ENCODE measurements at regions not wholly inside any gene's neighbourhood (a gene's known extent, or its start where the extent isn't known, plus 50 kb on each side); places are given as distances from the start of the nearest gene placed in this dataset.
"Not testable (repeated sequence)": the region's sequence is repeated elsewhere in the genome, so short reads cannot be mapped to it uniquely, and the experiment has no call there.

DNA sequence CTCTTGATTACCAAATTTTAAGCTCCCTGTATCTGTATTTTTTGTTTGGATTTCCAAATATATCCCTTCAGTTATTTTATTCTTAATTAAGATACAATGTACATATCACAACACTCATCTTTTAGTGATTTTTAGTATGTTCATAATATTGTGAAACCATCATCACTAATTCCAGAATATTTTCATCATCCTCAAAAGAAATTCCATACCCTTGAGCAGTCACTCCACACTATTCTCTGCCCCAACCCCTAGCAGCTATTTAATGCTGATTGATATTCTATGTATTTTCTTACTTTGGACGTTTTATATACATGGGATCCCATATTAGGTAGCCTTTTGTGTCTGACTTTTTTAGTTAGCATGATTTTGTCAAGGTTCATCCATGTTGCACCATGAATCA, 127.4 kb upstream of the SLC8A1 start:
- DNase-seq (ENCODE audit: low read depth) = no peak

DNA sequence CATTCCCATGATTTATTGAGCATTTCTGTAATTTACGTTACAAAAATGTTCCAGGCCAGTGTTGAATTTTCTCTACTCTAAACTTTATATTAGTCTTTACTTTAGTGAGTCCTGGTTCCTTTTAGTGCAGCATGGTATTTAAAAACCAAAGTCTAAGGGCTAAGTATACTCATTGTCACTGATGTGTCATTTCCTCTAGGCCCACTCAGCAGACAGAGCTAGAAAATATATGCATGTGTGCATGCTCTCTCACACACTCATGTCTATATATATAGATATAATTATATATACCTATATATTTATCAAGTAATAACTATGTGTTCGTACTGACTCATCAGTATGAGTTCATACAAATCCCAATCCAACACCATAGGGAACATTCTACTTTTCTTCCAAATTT, 132.5 kb upstream of the SLC8A1 start:
- DNase-seq (ENCODE audit: low read depth) = no peak

GRCh38 chr2:40591774-40592173, 139.9 kb upstream of the SLC8A1 start:
- DNase-seq (ENCODE audit: low read depth) = no peak

DNA sequence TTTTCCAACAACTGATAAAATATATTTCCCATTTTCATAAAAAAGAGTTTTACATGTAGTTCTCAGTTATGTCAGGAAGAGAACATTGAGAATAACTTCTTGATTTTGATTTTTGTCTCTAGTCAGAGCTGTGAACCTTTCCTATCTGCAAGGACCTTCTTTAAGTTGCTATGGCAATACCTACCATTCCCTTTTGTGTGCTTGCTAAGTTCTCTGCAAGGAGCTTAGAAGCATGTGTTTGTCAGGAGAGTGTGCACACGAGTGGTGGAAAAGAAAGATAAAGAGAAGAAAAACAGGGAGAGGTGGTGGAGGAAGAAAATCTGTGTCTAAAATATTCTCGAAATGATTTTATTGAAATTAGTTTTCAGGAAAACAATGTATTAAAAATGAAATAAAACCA, 140.3 kb upstream of the SLC8A1 start:
- DNase-seq (ENCODE audit: low read depth) = no peak

- no peak for DNase-seq (ENCODE audit: low read depth)
These were observed 155.0 kb upstream of the SLC8A1 start for GRCh38 chr2:40606862-40607261.

- peak; percentile 1 for DNase-seq (ENCODE audit: low read depth)
These were observed 159.3 kb upstream of the SLC8A1 start for GRCh38 chr2:40611196-40611595.

GRCh38 chr2:40625849-40626248, 174.0 kb upstream of the SLC8A1 start:
- DNase-seq (ENCODE audit: low read depth) = peak; percentile 42

DNA sequence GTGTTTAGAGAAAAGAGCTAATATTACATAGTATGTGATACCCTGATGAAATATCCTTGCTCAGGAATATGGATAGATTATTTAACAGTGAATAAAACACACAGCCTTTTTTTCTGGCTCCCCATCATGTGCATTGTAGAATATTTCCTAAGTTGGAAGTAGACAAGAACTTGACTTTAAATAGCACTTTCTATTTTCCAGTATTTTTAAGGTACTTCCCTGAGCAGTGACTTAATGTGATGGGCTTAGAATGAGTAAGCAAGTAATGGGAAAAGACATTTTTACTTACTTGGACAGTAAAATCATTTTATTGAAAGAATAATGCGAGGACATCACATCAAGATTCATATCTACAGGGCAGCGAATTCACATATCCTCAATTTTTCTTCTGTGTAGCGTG, 176.7 kb upstream of the SLC8A1 start:
- no peak for DNase-seq (ENCODE audit: low read depth)

DNA sequence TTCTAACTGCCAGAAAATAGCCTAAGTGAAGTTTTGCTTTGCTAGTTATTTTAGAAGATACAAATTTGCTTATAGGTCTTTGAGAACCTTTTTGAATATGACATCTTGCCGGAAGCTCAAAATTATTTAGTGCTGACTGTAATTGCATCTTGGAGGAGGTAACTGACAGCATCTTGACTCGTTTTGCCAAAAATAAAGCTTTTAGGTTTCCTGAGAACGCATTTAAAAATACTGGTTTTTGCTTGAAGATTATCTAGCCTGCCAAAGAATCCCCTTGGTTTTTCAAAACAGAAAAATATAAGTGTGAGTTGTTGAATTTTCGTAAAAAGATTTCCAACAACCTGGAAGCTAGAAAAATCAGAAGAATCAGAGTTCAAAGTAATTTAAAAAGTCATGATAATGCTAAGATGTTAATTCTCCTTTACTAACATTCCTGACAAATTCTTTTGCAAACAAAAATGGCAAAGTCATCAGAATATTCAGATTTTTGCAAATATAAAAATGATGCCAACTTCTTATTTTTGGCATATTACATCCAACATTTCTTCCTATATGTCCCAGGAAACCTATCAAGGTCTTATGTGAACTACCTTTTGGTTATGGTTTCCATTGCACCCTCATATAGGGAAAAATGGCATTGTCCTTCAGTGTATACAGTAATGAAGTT, 178.0 kb upstream of the SLC8A1 start:
- no peak for DNase-seq (ENCODE audit: low read depth)

DNA sequence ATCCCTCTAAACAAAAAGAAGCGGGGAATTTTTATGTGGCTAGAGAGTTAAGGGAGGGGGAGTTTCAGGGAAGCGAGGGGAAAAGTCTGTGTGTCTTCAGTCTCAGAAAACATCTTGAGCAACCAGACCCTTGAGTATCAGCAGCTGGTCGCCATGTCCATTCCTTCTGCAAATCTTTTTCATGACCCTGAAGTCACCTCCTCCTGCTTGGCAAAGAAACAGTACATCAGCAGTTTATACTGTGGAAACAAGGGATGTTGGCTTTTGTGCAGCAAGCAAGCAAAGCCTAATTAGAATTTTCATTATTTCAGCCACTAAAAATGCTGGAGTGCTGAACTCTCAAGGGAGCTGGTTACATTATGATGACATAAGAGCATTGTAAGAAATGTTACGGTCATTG, 187.4 kb upstream of the SLC8A1 start:
- DNase-seq (ENCODE audit: low read depth) = no peak

- DNase-seq (ENCODE audit: low read depth) = no peak
These were observed 190.3 kb upstream of the SLC8A1 start for GRCh38 chr2:40642237-40642636.

GRCh38 chr2:40642726-40643125, 190.8 kb upstream of the SLC8A1 start:
- no peak for DNase-seq (ENCODE audit: low read depth)

DNA sequence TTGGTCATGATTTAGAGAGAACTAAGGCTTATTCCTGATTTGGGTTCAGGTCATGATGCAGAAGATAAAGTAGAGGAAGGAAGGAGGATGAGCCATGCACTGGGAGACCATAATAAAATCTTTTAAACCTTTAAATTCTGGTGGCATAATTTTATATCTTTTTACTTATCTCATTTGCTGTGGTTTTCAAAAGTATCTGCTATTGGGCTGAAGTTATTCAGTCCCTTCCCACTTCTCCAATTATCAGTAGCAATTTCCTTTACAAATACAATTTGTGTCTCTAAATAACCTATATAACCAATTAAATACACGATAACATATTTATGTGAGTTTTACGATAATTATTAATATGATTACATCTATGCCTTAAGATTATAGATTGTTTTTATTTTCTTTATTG, 194.8 kb upstream of the SLC8A1 start:
- DNase-seq (ENCODE audit: low read depth) = no peak

GRCh38 chr2:40652155-40652554, 200.3 kb upstream of the SLC8A1 start:
- DNase-seq (ENCODE audit: low read depth) = no peak

GRCh38 chr2:40653829-40654228, 201.9 kb upstream of the SLC8A1 start:
- DNase-seq (ENCODE audit: low read depth) = peak; percentile 0

DNA sequence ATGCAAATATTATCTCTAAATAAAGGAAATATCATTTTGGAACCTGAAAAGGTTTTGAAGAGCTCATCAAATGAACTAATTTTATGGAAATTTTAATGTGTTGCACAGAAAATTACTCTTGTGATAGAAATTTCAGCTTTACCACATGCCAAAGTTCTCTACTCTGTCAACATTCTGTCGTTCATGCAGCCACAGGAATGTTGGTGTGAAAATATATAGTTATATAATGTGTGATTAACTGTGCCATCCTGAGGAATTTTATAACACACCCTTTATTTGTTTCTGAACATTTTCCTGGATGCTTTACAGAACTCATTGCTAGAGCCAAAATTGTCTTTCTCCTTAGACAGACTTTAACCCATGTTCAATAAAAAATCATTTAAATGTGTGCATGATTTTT, 202.5 kb upstream of the SLC8A1 start:
- no peak for DNase-seq (ENCODE audit: low read depth)

DNA sequence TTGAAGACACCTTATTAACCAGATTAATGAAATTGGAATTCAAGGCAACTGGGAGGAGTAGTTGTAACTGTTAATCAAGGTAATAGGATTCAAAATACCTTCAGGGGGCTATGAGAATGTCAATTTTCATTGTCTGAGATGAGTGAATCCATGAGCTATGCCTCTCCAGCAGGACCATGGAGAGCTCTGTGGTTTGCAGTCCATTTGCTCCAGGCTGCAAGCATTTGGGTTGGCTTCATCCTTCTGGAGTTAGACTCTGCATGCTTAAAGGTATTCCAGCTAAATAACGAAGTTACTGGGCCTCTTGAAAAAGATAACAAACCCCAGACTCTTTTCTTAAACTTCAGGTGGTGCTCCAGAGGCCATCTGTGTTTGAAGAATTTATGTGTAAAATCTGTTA, 207.1 kb upstream of the SLC8A1 start:
- peak; percentile 10 for DNase-seq (ENCODE audit: low read depth)

- DNase-seq (ENCODE audit: low read depth) = no peak
These were observed 213.8 kb upstream of the SLC8A1 start for GRCh38 chr2:40665493-40666232.

DNA sequence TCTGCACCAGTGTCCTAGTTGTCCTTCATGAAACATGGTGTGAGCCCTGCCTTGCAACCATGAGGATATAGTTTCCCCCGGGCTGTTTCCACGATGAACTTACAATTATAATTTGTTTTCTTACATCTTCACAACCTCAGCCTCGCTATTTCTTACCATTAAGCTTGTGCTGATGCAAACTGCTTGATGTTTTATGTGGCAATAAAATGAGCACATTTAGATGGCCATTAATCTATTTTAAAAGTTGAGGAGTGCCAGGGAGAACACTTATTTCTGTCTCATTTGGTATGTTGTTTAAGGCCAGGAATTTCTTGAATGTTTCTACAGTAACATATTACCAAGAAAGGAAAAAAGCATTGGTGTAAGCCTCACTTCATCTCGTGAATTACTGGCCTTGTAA, 214.5 kb upstream of the SLC8A1 start:
- DNase-seq (ENCODE audit: low read depth) = no peak

DNA sequence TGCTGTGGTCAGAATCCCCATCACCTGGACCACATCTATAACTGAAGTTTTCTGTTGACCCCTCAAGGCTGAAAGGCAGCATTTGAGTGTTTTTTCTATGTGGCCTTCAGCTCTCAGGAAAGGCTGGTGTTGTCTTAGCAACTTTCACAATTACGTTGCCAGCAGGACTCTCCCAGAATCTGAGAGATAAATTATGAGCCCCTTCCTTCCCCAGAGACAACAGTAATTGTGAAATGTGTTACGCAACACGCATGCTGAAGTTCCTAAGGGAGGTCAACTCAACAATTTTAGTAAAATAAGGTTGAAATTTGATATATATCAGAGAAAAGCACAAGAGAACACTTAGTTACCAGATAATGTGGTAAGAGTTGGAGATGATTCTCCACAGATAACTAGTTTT, 216.5 kb upstream of the SLC8A1 start:
- DNase-seq (ENCODE audit: low read depth) = peak; percentile 29

DNA sequence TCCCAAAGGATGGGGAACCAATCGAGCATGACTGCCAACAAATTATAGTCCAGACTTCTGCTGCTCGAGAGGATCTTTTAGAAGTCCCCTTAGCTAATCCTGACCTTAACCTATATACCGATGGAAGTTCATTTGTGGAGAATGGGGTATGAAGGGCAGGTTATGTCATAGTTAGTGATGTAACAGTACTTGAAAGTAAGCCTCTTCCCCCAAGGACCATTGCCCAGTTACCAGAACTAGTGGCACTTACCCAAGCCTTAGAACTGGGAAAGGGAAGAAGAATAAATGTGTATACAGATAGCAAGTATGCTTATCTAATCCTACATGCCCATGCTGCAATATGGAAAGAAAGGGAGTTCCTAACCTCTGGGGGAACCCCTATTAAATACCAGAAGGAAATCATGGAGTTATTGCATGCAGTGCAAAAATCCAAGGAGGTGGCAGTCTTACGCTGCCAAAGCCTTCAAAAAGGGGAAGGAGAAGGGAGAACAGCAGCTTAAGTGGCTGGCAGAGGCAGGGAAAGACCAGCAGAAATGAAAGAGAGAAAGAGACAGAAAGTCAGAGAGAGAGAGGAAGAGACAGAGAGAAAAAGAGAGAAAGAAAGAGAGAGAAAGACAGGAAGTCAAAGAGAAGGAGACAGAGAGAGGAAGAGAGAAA, 224.4 kb upstream of the SLC8A1 start:
- not testable (repeated sequence) for DNase-seq (ENCODE audit: low read depth)

- DNase-seq (ENCODE audit: low read depth) = peak; percentile 1
These were observed 228.7 kb upstream of the SLC8A1 start for GRCh38 chr2:40680547-40680946.

DNA sequence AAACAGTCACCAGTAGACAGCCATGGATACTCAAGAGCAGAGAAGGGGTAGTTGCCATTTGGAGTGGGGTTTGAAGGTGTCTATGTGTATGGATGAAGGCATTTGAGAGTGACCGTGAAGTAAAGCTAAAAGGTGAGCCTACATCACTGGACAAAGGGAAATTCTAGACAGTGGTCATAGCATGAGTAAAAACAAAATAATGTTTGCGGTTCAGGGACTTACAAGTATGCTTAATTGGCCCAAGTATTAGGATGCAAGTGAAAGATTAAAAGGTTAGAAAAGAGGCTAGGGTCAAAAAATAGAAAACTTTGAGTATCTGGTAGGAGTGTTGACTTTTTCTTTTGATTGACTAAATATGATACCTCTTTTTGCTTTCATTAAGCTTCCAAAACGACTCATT, 238.1 kb upstream of the SLC8A1 start:
- no peak for DNase-seq (ENCODE audit: low read depth)

Measured in iris pigment epithelial cell (primary cell).